ENCODE measurements at regions not wholly inside any gene's neighbourhood (a gene's known extent, or its start where the extent isn't known, plus 50 kb on each side); places are given as distances from the start of the nearest gene placed in this dataset.

GRCh38 chr7:17559388-17559787 lies 260.9 kb downstream of the AHR start:
- 13 to 31% methylated on average over 1 of the region's 1 CpG for WGBS, 2 donors
- TF ChIP-seq CTCF (IDR thresholded peaks at IDR 0.05) (no peak), POLR2A (IDR thresholded peaks at IDR 0.05) (no peak)
- H3K36me3 ChIP-seq (replicated peaks in 1 of 2; ENCODE audit: insufficient read depth in 1 of 2, low read depth in 2 of 2), result no peaks in the 10 kb centered on the region
- H3K4me1 ChIP-seq, result peaks cover 20% of the 10 kb centered on the region
- H3K4me3 ChIP-seq, result no peak overlapping the region
- ATAC-seq (no peak), DNase-seq (no peak)
- peak overlapping the region in 3 of 4 donors; percentile 22 to 75 (median 41) for H3K27ac ChIP-seq
- no peaks in the 10 kb centered on the region for H3K27me3 ChIP-seq
- no peaks in the 10 kb centered on the region for H3K9me3 ChIP-seq
- intact Hi-C loops (cut with DNase I), result no loop called here

- intact Hi-C loops (cut with DNase I), result no loop called here
- Histone ChIP-seq H3K27ac (no peak overlapping the region), H3K9me3 (no peaks in the 10 kb centered on the region), H3K27me3 (no peaks in the 10 kb centered on the region), H3K4me3 (no peak overlapping the region), H3K36me3 (replicated peaks in 1 of 2; ENCODE audit: insufficient read depth in 1 of 2, low read depth in 2 of 2) (no peaks in the 10 kb centered on the region), H3K4me1 (peaks cover 20% of the 10 kb centered on the region)
- TF ChIP-seq CTCF (IDR thresholded peaks at IDR 0.05) (no peak), POLR2A (IDR thresholded peaks at IDR 0.05) (no peak)
- ATAC-seq, result no peak
- DNase-seq, result no peak
- WGBS, 2 donors, result 63 to 72% methylated on average over 4 of the region's 4 CpGs
Observed at GRCh38 chr7:17560516-17560915, 262.1 kb downstream of the AHR start.

- H3K27me3 ChIP-seq, result no peaks in the 10 kb centered on the region
- intact Hi-C loops (cut with DNase I), result no loop called here
- H3K4me1 ChIP-seq, result peaks cover 20% of the 10 kb centered on the region
- DNase-seq (no peak), ATAC-seq (no peak)
- no peak overlapping the region for H3K4me3 ChIP-seq
- WGBS, 2 donors, result 74 to 76% methylated on average over 2 of the region's 2 CpGs
- TF ChIP-seq CTCF (IDR thresholded peaks at IDR 0.05) (no peak), POLR2A (IDR thresholded peaks at IDR 0.05) (no peak)
- no peaks in the 10 kb centered on the region for H3K36me3 ChIP-seq (replicated peaks in 1 of 2; ENCODE audit: insufficient read depth in 1 of 2, low read depth in 2 of 2)
- no peaks in the 10 kb centered on the region for H3K9me3 ChIP-seq
- no peak overlapping the region for H3K27ac ChIP-seq
Observed at GRCh38 chr7:17560966-17561365, 262.5 kb downstream of the AHR start.

GRCh38 chr7:17564678-17565212 lies 266.3 kb downstream of the AHR start:
- TF ChIP-seq CTCF (IDR thresholded peaks at IDR 0.05) (no peak), POLR2A (IDR thresholded peaks at IDR 0.05) (no peak)
- intact Hi-C loops (cut with DNase I), result no loop called here
- DNase-seq (no peak), ATAC-seq (no peak)
- Histone ChIP-seq H3K9me3 (no peaks in the 10 kb centered on the region), H3K36me3 (replicated peaks in 1 of 2; ENCODE audit: insufficient read depth in 1 of 2, low read depth in 2 of 2) (no peaks in the 10 kb centered on the region), H3K4me1 (peaks cover 1% of the 10 kb centered on the region), H3K27ac (no peak overlapping the region), H3K4me3 (no peak overlapping the region), H3K27me3 (no peaks in the 10 kb centered on the region)
- 40 to 48% methylated on average over 3 of the region's 3 CpGs for WGBS, 2 donors

GRCh38 chr7:17580141-17580540 lies 281.7 kb downstream of the AHR start:
- 72 to 77% methylated on average over 3 of the region's 3 CpGs for WGBS, 2 donors
- no peaks in the 10 kb centered on the region for H3K4me1 ChIP-seq
- no peaks in the 10 kb centered on the region for H3K27me3 ChIP-seq
- intact Hi-C loops (cut with DNase I), result no loop called here
- no peaks in the 10 kb centered on the region for H3K36me3 ChIP-seq (replicated peaks in 1 of 2; ENCODE audit: insufficient read depth in 1 of 2, low read depth in 2 of 2)
- no peak for TF ChIP-seq CTCF (IDR thresholded peaks at IDR 0.05)
- no peak for TF ChIP-seq POLR2A (IDR thresholded peaks at IDR 0.05)
- DNase-seq (peak in 1 of 4 donors; percentile 13), ATAC-seq (no peak)
- no peak overlapping the region for H3K4me3 ChIP-seq
- no peak overlapping the region for H3K27ac ChIP-seq
- H3K9me3 ChIP-seq, result no peaks in the 10 kb centered on the region
